ENCODE measurements at regions not wholly inside any gene's neighbourhood (a gene's known extent, or its start where the extent isn't known, plus 50 kb on each side); places are given as distances from the start of the nearest gene placed in this dataset.

DNA sequence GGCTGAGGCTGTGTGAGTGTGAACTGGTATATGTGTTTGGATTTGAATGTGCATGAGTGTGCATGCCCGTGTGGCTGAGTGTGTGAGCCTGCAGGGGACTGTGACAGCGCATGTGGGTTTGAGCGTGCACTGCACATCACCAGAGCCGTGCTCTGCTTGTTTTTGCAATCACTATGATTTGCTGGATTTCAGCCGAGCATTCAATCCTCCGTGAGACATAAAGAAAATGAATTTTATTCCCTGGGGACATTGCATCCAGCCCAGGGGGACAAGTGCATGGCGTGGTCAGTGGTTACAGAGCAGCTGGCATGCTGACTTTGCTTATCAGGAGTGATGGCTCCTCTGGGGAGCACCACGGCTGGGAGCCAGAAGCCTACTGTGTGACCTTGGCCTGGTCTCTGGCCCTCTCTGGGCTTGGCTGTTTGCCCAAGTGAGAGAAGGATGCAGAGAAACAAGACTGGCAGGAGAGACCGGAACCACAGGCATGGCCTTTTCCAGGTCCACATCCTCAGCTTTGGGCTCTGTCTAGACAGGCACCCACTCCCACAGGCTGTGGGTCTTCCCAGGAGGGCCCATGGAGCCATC, 160.2 kb upstream of the UNC5B start:
- Histone ChIP-seq H3F3A (ENCODE audit: low read depth) (no peaks in the 10 kb centered on the region), H3K9ac (ENCODE audit: low read depth, low read length, poor library complexity, severe bottlenecking) (no peak overlapping the region), H2AFZ (ENCODE audit: low read length) (no peak overlapping the region), H3K27me3 (ENCODE audit: insufficient read depth, low read length, poor library complexity, severe bottlenecking) (no peaks in the 10 kb centered on the region), H3K79me2 (ENCODE audit: insufficient read depth, low read length) (no peaks in the 10 kb centered on the region), H3K9me3 (ENCODE audit: insufficient read depth, low read depth, low read length) (no peaks in the 10 kb centered on the region), H3K36me3 (ENCODE audit: insufficient read depth, low read length) (no peaks in the 10 kb centered on the region), H3K4me3 (ENCODE audit: low read length, poor library complexity, severe bottlenecking) (no peak overlapping the region), H3K4me1 (ENCODE audit: insufficient read depth, low read length, poor library complexity, severe bottlenecking) (no peaks in the 10 kb centered on the region), H3K9me2 (replicated peaks; ENCODE audit: low read depth, low read length) (no peaks in the 10 kb centered on the region), H3K4me2 (ENCODE audit: low read depth, low read length, poor library complexity, severe bottlenecking) (no peak overlapping the region), H4K20me1 (ENCODE audit: insufficient read depth, low read length, poor library complexity, severe bottlenecking) (no peaks in the 10 kb centered on the region)
- TF ChIP-seq EZH2phosphoT487 (IDR thresholded peaks at IDR 0.05; ENCODE audit: borderline replicate concordance), result no peak
- TF ChIP-seq CTCF (conservative IDR thresholded peaks at IDR 0.05; ENCODE audit: low read length), result no peak

GRCh38 chr10:71052708-71053107, 159.7 kb upstream of the UNC5B start:
- Histone ChIP-seq H3K27me3 (ENCODE audit: insufficient read depth, low read length, poor library complexity, severe bottlenecking) (no peaks in the 10 kb centered on the region), H3K4me3 (ENCODE audit: low read length, poor library complexity, severe bottlenecking) (no peak overlapping the region), H3K79me2 (ENCODE audit: insufficient read depth, low read length) (no peaks in the 10 kb centered on the region), H2AFZ (ENCODE audit: low read length) (no peak overlapping the region), H3K9me2 (replicated peaks; ENCODE audit: low read depth, low read length) (no peaks in the 10 kb centered on the region), H3K9ac (ENCODE audit: low read depth, low read length, poor library complexity, severe bottlenecking) (no peak overlapping the region), H3F3A (ENCODE audit: low read depth) (no peaks in the 10 kb centered on the region), H4K20me1 (ENCODE audit: insufficient read depth, low read length, poor library complexity, severe bottlenecking) (no peaks in the 10 kb centered on the region), H3K4me1 (ENCODE audit: insufficient read depth, low read length, poor library complexity, severe bottlenecking) (no peaks in the 10 kb centered on the region), H3K9me3 (ENCODE audit: insufficient read depth, low read depth, low read length) (no peaks in the 10 kb centered on the region), H3K4me2 (ENCODE audit: low read depth, low read length, poor library complexity, severe bottlenecking) (no peak overlapping the region), H3K36me3 (ENCODE audit: insufficient read depth, low read length) (no peaks in the 10 kb centered on the region)
- no peak for TF ChIP-seq CTCF (conservative IDR thresholded peaks at IDR 0.05; ENCODE audit: low read length)
- no peak for TF ChIP-seq EZH2phosphoT487 (IDR thresholded peaks at IDR 0.05; ENCODE audit: borderline replicate concordance)

DNA sequence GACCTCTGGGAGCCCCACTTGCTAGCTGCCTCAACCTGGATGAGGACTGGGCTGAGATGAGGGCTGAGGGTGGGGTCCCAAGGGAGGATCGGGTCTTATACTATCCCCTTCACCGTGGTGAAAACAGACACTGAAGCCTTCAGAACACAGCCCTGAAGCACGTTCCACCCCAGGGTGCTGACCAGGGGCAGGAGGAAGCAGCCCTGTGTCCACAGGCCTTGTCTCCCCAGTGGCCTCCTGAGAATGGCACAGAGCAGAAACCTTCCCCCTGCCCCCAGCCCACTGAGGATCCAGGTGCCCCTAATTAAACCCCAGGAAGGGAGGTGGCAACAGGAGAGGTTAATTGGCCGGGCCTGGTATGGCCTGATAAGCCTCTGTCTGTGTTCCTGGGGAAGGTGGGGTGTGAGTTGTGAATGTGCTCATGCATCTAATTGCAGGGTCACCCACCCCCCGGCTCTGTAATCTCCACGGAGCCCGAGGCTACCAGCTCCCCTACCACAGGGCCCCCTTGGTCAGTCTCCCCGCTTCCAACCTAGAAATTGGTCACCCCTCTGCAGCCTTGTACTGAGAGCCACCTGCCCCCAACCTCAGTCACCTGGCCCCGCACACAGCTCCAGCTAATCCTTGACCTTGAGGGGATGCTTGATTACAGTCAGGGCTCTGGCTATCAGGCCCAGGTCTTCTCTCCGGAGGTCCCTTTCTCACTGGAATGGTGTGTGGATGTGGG, 159.0 kb upstream of the UNC5B start:
- no peaks in the 10 kb centered on the region for H3F3A ChIP-seq (ENCODE audit: low read depth)
- no peaks in the 10 kb centered on the region for H3K79me2 ChIP-seq (ENCODE audit: insufficient read depth, low read length)
- no peaks in the 10 kb centered on the region for H4K20me1 ChIP-seq (ENCODE audit: insufficient read depth, low read length, poor library complexity, severe bottlenecking)
- H3K36me3 ChIP-seq (ENCODE audit: insufficient read depth, low read length), result no peaks in the 10 kb centered on the region
- no peak overlapping the region for H2AFZ ChIP-seq (ENCODE audit: low read length)
- no peak overlapping the region for H3K9ac ChIP-seq (ENCODE audit: low read depth, low read length, poor library complexity, severe bottlenecking)
- no peaks in the 10 kb centered on the region for H3K27me3 ChIP-seq (ENCODE audit: insufficient read depth, low read length, poor library complexity, severe bottlenecking)
- H3K4me3 ChIP-seq (ENCODE audit: low read length, poor library complexity, severe bottlenecking), result no peak overlapping the region
- no peak overlapping the region for H3K4me2 ChIP-seq (ENCODE audit: low read depth, low read length, poor library complexity, severe bottlenecking)
- no peak for TF ChIP-seq EZH2phosphoT487 (IDR thresholded peaks at IDR 0.05; ENCODE audit: borderline replicate concordance)
- no peak for TF ChIP-seq CTCF (conservative IDR thresholded peaks at IDR 0.05; ENCODE audit: low read length)
- H3K4me1 ChIP-seq (ENCODE audit: insufficient read depth, low read length, poor library complexity, severe bottlenecking), result no peaks in the 10 kb centered on the region
- no peaks in the 10 kb centered on the region for H3K9me3 ChIP-seq (ENCODE audit: insufficient read depth, low read depth, low read length)
- H3K9me2 ChIP-seq (replicated peaks; ENCODE audit: low read depth, low read length), result no peaks in the 10 kb centered on the region

All from Loucy (cell line).